Activated T-cell treated with anti-CD3 and anti-CD28 coated beads for 48 hours (primary cell): ENCODE measurements at regions not wholly inside any gene's neighbourhood (a gene's known extent, or its start where the extent isn't known, plus 50 kb on each side); places are given as distances from the start of the nearest gene placed in this dataset.

Experiments used
- DNase-seq: peaks from one replicate; pipeline ENCODE4 v3.0.0-alpha.2; 2020; ENCODE audit warnings: low read depth

- DNase-seq = no peak
These were observed 139.2 kb downstream of the LINC00632 start for GRCh38 chrX:140848800-140849199.

- no peak for DNase-seq
These were observed 141.7 kb upstream of the SPANXB1 start for GRCh38 chrX:140860718-140861117.

GRCh38 chrX:140866446-140866845, 135.9 kb upstream of the SPANXB1 start:
- no peak for DNase-seq

- DNase-seq = no peak
These were observed 89.8 kb upstream of the SPANXB1 start for GRCh38 chrX:140912606-140913005.

GRCh38 chrX:140913802-140914501, 88.4 kb upstream of the SPANXB1 start:
- DNase-seq = no peak

- DNase-seq = no peak
These were observed 85.5 kb upstream of the SPANXB1 start for GRCh38 chrX:140916872-140917271.

GRCh38 chrX:140917354-140918115, 84.9 kb upstream of the SPANXB1 start:
- no peak for DNase-seq

GRCh38 chrX:140918398-140919038, 83.9 kb upstream of the SPANXB1 start:
- DNase-seq = peak; percentile 5

- DNase-seq = no peak
These were observed 82.0 kb upstream of the SPANXB1 start for GRCh38 chrX:140920416-140920815.

- no peak for DNase-seq
These were observed 79.3 kb upstream of the SPANXB1 start for GRCh38 chrX:140923118-140923517.

GRCh38 chrX:140928739-140929138, 73.7 kb upstream of the SPANXB1 start:
- no peak for DNase-seq

GRCh38 chrX:140933016-140933415, 69.4 kb upstream of the SPANXB1 start:
- DNase-seq = no peak

GRCh38 chrX:140933874-140934655, 68.3 kb upstream of the SPANXB1 start:
- DNase-seq = no peak

GRCh38 chrX:140943513-140943912, 58.9 kb upstream of the SPANXB1 start:
- no peak for DNase-seq

- no peak for DNase-seq
These were observed 57.7 kb upstream of the SPANXB1 start for GRCh38 chrX:140944710-140945109.

- DNase-seq = no peak
These were observed 53.6 kb upstream of the SPANXB1 start for GRCh38 chrX:140948827-140949226.

GRCh38 chrX:140949233-140949632, 53.2 kb upstream of the SPANXB1 start:
- DNase-seq = no peak
